Right kidney (tissue), 1 donor: ENCODE measurements at regions not wholly inside any gene's neighbourhood (a gene's known extent, or its start where the extent isn't known, plus 50 kb on each side); places are given as distances from the start of the nearest gene placed in this dataset.
"Not testable (repeated sequence)": the region's sequence is repeated elsewhere in the genome, so short reads cannot be mapped to it uniquely, and the experiment has no call there.

ENCODE experiments used
- DNase-seq: peaks from one replicate; pipeline ENCODE4 v3.0.0-alpha.2; 2016

GRCh38 chrX:38941675-38942074, 140.4 kb downstream of the MID1IP1 start:
- DNase-seq = no peak

- no peak for DNase-seq
These were observed 141.9 kb downstream of the MID1IP1 start for GRCh38 chrX:38943120-38943519.

GRCh38 chrX:38948046-38948445, 146.8 kb downstream of the MID1IP1 start:
- DNase-seq = no peak

GRCh38 chrX:38954520-38954919, 153.3 kb downstream of the MID1IP1 start:
- DNase-seq = no peak

GRCh38 chrX:38959736-38960135, 158.5 kb downstream of the MID1IP1 start:
- peak; percentile 5 for DNase-seq

- DNase-seq = peak; percentile 3
These were observed 158.9 kb downstream of the MID1IP1 start for GRCh38 chrX:38960137-38960536.

- DNase-seq = no peak
These were observed 160.7 kb downstream of the MID1IP1 start for GRCh38 chrX:38961936-38962335.

- not testable (repeated sequence) for DNase-seq
These were observed 162.0 kb downstream of the MID1IP1 start for GRCh38 chrX:38963244-38963643.

GRCh38 chrX:38965888-38966287, 164.6 kb downstream of the MID1IP1 start:
- DNase-seq = no peak

- no peak for DNase-seq
These were observed 167.3 kb downstream of the MID1IP1 start for GRCh38 chrX:38968344-38969216.

GRCh38 chrX:38970074-38970473, 168.8 kb downstream of the MID1IP1 start:
- no peak for DNase-seq

GRCh38 chrX:38970845-38971244, 169.6 kb downstream of the MID1IP1 start:
- DNase-seq = no peak

- no peak for DNase-seq
These were observed 172.1 kb downstream of the MID1IP1 start for GRCh38 chrX:38973322-38973721.

GRCh38 chrX:38974542-38974941, 173.3 kb downstream of the MID1IP1 start:
- DNase-seq = no peak

- DNase-seq = no peak
These were observed 174.2 kb downstream of the MID1IP1 start for GRCh38 chrX:38975368-38975942.

GRCh38 chrX:38982370-38982769, 181.1 kb downstream of the MID1IP1 start:
- no peak for DNase-seq

GRCh38 chrX:38982843-38983242, 181.6 kb downstream of the MID1IP1 start:
- DNase-seq = no peak

- DNase-seq = no peak
These were observed 184.1 kb downstream of the MID1IP1 start for GRCh38 chrX:38985375-38985774.

- no peak for DNase-seq
These were observed 184.7 kb downstream of the MID1IP1 start for GRCh38 chrX:38985945-38986344.

GRCh38 chrX:38986586-38986985, 185.3 kb downstream of the MID1IP1 start:
- no peak for DNase-seq

GRCh38 chrX:38987198-38987651, 186.0 kb downstream of the MID1IP1 start:
- DNase-seq = no peak

GRCh38 chrX:38988301-38988700, 187.0 kb downstream of the MID1IP1 start:
- DNase-seq = no peak

GRCh38 chrX:38989076-38989475, 187.8 kb downstream of the MID1IP1 start:
- no peak for DNase-seq
